SK-N-SH treated with all-trans-retinoic acid at 6 μM for 48 hours (cell line): ENCODE measurements at regions not wholly inside any gene's neighbourhood (a gene's known extent, or its start where the extent isn't known, plus 50 kb on each side); places are given as distances from the start of the nearest gene placed in this dataset.
A peak's percentile ranks its signal among the peaks of the same experiment; 100 is the strongest.

Source experiments
- ATAC-seq: fragments of 200-7000 bp; cut with Tn5 transposase; 3 replicates; pipeline ENCODE4 v1.9.1; 2020; ENCODE audit warnings: mild to moderate bottlenecking, moderate library complexity
- ARNTL ChIP-seq: fragments of 450-650 bp; formaldehyde crosslinking; IDR thresholded peaks from 2 replicates; pipeline ENCODE4 v1.5.0; 2020; ENCODE audit warnings: low read depth, mild to moderate bottlenecking, moderate library complexity, borderline replicate concordance
- BACH2 ChIP-seq: fragments of 250-450 bp; sonication (Bioruptor Pico); IDR thresholded peaks from 2 replicates; pipeline ENCODE4 v1.9.0; 2021; ENCODE audit warnings: mild to moderate bottlenecking, borderline replicate concordance
- CSDC2 ChIP-seq: fragments of 250-450 bp; sonication (Bioruptor Pico); IDR thresholded peaks from 2 replicates; pipeline ENCODE4 v1.5.0; 2020; ENCODE audit warnings: mild to moderate bottlenecking, moderate library complexity
- ESRRG ChIP-seq: fragments of 250-450 bp; sonication (Bioruptor Pico); IDR thresholded peaks from 2 replicates; pipeline ENCODE4 v1.6.1; 2021; ENCODE audit warnings: mild to moderate bottlenecking
- GLIS3 ChIP-seq: fragments of 250-450 bp; sonication (Bioruptor Pico); IDR thresholded peaks from 2 replicates; pipeline ENCODE4 v1.5.0; 2020; ENCODE audit warnings: mild to moderate bottlenecking, moderate library complexity
- OSR1 ChIP-seq: fragments of 250-450 bp; sonication (Bioruptor Pico); IDR thresholded peaks from 2 replicates; pipeline ENCODE4 v1.8.0; 2022; ENCODE audit warnings: moderate library complexity, mild to moderate bottlenecking, inconsistent platforms
- PPARA ChIP-seq: fragments of 250-450 bp; sonication (Bioruptor Pico); IDR thresholded peaks from 2 replicates; pipeline ENCODE4 v1.5.0; 2020; ENCODE audit warnings: mild to moderate bottlenecking, borderline replicate concordance
- RARB ChIP-seq: fragments of 250-450 bp; sonication (Bioruptor Pico); IDR thresholded peaks from 2 replicates; pipeline ENCODE4 v1.8.0; 2021; ENCODE audit warnings: mild to moderate bottlenecking, moderate library complexity
- SNAI2 ChIP-seq: fragments of 250-450 bp; sonication (Bioruptor Pico); IDR thresholded peaks from 2 replicates; pipeline ENCODE4 v1.5.0; 2020; ENCODE audit warnings: mild to moderate bottlenecking, moderate library complexity
- TCF4 ChIP-seq: fragments of 250-450 bp; sonication (Bioruptor Pico); IDR thresholded peaks from 2 replicates; pipeline ENCODE4 v1.8.0; 2021; ENCODE audit warnings: mild to moderate bottlenecking, moderate library complexity, borderline replicate concordance
- TOX ChIP-seq: fragments of 250-450 bp; sonication (Bioruptor Pico); IDR thresholded peaks from 2 replicates; pipeline ENCODE4 v1.8.0; 2021; ENCODE audit warnings: mild to moderate bottlenecking, moderate library complexity, borderline replicate concordance
- ZFP3 ChIP-seq: fragments of 250-450 bp; sonication (Bioruptor Pico); IDR thresholded peaks from 2 replicates; pipeline ENCODE4 v1.5.0; 2020; ENCODE audit warnings: mild to moderate bottlenecking, moderate library complexity
- ZFP30 ChIP-seq: fragments of 450-650 bp; formaldehyde crosslinking; IDR thresholded peaks from 2 replicates; pipeline ENCODE4 v1.5.0; 2022; ENCODE audit warnings: mild to moderate bottlenecking, moderate library complexity
- ZNF565 ChIP-seq: fragments of 450-650 bp; formaldehyde crosslinking; conservative IDR thresholded peaks from 2 replicates; pipeline ENCODE4 v1.5.0; 2020; ENCODE audit warnings: low read depth, mild to moderate bottlenecking, moderate library complexity
- ZNF70 ChIP-seq: fragments of 450-650 bp; formaldehyde crosslinking; IDR thresholded peaks from 2 replicates; pipeline ENCODE4 v1.5.0; 2020; ENCODE audit warnings: mild to moderate bottlenecking, moderate library complexity
- ZNF8 ChIP-seq: fragments of 450-650 bp; formaldehyde crosslinking; IDR thresholded peaks from 2 replicates; pipeline ENCODE4 v1.5.0; 2020; ENCODE audit warnings: mild to moderate bottlenecking, moderate library complexity
- TF ChIP-seq, protein P1 (sequence below): fragments of 250-450 bp; sonication (Bioruptor Pico); IDR thresholded peaks from 2 replicates; pipeline ENCODE4 v1.8.0; 2020; ENCODE audit warnings: mild to moderate bottlenecking, moderate library complexity, borderline replicate concordance
- TF ChIP-seq, protein P2 (sequence below): fragments of 250-450 bp; sonication (Bioruptor Pico); IDR thresholded peaks from 2 replicates; pipeline ENCODE4 v1.5.0; 2020; ENCODE audit warnings: mild to moderate bottlenecking, moderate library complexity
- TF ChIP-seq, protein P3 (sequence below): fragments of 250-450 bp; sonication (Bioruptor Pico); IDR thresholded peaks from 2 replicates; pipeline ENCODE4 v1.8.0; 2021; ENCODE audit warnings: low read depth, mild to moderate bottlenecking, moderate library complexity, borderline replicate concordance
- TF ChIP-seq, protein P4 (sequence below): fragments of 250-450 bp; sonication (Bioruptor Pico); IDR thresholded peaks from 2 replicates; pipeline ENCODE4 v1.5.1; 2021; ENCODE audit warnings: mild to moderate bottlenecking, moderate library complexity

DNA sequence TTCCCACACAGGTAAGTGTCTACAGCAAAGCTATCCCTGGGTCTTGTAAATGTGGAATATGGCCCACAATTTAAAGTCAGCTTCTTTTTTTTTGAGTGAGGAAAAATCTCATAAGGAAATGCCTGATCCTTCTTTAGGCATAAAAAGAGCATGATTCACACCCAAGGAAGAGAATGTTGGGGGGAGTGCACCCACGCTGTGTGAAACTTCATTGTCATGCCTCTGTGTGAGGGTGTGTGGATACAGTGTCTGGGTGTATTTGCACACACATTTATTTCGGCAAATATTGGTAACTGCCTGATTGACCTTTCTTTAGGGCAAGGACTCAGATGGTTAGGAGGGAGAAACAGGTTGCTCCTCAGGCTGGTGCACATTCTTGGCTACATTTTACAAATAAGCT lies 196.8 kb upstream of the STXBP6 start (continued):
- TF ChIP-seq, protein P1, sequence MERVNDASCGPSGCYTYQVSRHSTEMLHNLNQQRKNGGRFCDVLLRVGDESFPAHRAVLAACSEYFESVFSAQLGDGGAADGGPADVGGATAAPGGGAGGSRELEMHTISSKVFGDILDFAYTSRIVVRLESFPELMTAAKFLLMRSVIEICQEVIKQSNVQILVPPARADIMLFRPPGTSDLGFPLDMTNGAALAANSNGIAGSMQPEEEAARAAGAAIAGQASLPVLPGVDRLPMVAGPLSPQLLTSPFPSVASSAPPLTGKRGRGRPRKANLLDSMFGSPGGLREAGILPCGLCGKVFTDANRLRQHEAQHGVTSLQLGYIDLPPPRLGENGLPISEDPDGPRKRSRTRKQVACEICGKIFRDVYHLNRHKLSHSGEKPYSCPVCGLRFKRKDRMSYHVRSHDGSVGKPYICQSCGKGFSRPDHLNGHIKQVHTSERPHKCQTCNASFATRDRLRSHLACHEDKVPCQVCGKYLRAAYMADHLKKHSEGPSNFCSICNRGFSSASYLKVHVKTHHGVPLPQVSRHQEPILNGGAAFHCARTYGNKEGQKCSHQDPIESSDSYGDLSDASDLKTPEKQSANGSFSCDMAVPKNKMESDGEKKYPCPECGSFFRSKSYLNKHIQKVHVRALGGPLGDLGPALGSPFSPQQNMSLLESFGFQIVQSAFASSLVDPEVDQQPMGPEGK = no peak
- TF ChIP-seq ZNF8 (CRISPR knock-in tag) (no peak), ZNF70 (CRISPR knock-in tag) (no peak), ARNTL (CRISPR knock-in tag) (no peak), CSDC2 (CRISPR knock-in tag) (no peak)

DNA sequence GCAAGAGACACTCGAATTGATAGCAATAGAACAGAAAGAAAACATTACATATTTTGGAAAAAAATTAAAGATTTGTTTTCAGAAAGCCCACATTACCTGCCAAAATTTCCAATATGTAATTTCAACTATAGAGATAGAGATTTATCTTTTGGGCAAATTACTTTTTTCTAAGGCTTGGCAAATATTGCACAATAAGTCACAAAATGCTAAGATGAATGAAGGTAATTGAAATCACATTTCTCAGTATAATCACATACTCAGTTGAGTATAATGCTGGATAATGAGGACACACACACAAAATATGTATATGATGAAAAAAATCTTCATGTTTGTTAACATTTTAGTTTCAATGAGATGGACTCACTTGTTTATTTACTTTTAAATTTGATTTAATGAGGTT lies 189.2 kb upstream of the STXBP6 start:
- ATAC-seq = no peak
- TF ChIP-seq OSR1 (CRISPR knock-in tag) (no peak), GLIS3 (CRISPR knock-in tag) (no peak), ARNTL (CRISPR knock-in tag) (no peak), ZNF70 (CRISPR knock-in tag) (no peak), TCF4 (CRISPR knock-in tag) (no peak), ESRRG (CRISPR knock-in tag) (no peak)
- TF ChIP-seq, protein P1 = no peak

DNA sequence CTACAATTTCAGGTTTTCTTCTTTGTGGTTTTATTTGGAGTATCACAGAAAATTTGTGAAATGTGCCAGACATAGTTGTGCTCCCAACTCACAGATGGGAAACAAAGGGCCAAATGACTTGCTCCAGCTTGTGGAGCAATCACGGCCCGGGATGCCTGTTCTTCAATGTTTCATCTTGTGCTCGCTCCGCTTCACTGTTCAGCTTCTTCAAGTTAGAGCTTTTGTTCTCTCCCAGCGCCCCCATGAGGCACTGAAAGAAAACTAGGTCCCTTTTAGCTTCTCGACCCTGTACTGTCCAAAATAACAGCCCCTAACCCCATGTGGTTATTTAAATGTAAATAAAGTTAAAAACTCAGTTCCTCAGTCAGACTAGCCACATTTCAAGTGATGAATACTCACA lies 187.9 kb upstream of the STXBP6 start:
- TF ChIP-seq, protein P2, sequence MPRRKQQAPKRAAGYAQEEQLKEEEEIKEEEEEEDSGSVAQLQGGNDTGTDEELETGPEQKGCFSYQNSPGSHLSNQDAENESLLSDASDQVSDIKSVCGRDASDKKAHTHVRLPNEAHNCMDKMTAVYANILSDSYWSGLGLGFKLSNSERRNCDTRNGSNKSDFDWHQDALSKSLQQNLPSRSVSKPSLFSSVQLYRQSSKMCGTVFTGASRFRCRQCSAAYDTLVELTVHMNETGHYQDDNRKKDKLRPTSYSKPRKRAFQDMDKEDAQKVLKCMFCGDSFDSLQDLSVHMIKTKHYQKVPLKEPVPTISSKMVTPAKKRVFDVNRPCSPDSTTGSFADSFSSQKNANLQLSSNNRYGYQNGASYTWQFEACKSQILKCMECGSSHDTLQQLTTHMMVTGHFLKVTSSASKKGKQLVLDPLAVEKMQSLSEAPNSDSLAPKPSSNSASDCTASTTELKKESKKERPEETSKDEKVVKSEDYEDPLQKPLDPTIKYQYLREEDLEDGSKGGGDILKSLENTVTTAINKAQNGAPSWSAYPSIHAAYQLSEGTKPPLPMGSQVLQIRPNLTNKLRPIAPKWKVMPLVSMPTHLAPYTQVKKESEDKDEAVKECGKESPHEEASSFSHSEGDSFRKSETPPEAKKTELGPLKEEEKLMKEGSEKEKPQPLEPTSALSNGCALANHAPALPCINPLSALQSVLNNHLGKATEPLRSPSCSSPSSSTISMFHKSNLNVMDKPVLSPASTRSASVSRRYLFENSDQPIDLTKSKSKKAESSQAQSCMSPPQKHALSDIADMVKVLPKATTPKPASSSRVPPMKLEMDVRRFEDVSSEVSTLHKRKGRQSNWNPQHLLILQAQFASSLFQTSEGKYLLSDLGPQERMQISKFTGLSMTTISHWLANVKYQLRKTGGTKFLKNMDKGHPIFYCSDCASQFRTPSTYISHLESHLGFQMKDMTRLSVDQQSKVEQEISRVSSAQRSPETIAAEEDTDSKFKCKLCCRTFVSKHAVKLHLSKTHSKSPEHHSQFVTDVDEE (CRISPR knock-in tag) = no peak
- TF ChIP-seq TOX (CRISPR knock-in tag) (no peak), OSR1 (CRISPR knock-in tag) (no peak), CSDC2 (CRISPR knock-in tag) (no peak), ARNTL (CRISPR knock-in tag) (no peak), PPARA (CRISPR knock-in tag) (no peak), ZFP3 (CRISPR knock-in tag) (no peak), ZNF70 (CRISPR knock-in tag) (no peak)
- TF ChIP-seq, protein P3, sequence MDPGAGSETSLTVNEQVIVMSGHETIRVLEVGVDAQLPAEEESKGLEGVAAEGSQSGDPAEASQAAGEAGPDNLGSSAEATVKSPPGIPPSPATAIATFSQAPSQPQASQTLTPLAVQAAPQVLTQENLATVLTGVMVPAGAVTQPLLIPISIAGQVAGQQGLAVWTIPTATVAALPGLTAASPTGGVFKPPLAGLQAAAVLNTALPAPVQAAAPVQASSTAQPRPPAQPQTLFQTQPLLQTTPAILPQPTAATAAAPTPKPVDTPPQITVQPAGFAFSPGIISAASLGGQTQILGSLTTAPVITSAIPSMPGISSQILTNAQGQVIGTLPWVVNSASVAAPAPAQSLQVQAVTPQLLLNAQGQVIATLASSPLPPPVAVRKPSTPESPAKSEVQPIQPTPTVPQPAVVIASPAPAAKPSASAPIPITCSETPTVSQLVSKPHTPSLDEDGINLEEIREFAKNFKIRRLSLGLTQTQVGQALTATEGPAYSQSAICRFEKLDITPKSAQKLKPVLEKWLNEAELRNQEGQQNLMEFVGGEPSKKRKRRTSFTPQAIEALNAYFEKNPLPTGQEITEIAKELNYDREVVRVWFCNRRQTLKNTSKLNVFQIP (CRISPR knock-in tag) = no peak
- ATAC-seq = peak; percentile 45; the same call in 1 of the 3 replicates

DNA sequence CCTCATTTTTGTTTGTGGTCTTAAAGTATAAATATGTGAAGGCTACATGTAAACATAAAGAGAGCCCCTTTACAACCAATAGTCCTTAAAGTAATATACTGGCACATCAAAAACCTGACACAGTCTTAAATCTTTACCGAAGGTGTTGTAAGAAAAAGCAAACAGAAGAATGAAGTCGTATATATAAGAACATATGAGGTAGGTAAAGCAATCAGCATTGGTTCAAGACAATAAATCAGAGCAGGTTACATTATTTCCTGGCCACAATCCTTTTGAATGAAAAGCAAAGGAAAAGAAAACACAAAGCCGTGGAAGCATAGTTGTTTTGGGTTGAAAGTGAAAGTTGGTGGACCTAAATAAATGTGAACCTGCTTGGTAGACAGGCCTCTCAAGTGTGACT lies 183.7 kb upstream of the STXBP6 start:
- ATAC-seq = no peak
- no peak for TF ChIP-seq CSDC2 (CRISPR knock-in tag)
- TF ChIP-seq ZNF565 (CRISPR knock-in tag) = no peak
- TF ChIP-seq SNAI2 = no peak
- TF ChIP-seq RARB (CRISPR knock-in tag) = no peak
- TF ChIP-seq, protein P1 = no peak
- TF ChIP-seq, protein P3 (CRISPR knock-in tag) = no peak
- TF ChIP-seq TOX (CRISPR knock-in tag) = no peak
- no peak for TF ChIP-seq ZFP3 (CRISPR knock-in tag)
- TF ChIP-seq, protein P4, sequence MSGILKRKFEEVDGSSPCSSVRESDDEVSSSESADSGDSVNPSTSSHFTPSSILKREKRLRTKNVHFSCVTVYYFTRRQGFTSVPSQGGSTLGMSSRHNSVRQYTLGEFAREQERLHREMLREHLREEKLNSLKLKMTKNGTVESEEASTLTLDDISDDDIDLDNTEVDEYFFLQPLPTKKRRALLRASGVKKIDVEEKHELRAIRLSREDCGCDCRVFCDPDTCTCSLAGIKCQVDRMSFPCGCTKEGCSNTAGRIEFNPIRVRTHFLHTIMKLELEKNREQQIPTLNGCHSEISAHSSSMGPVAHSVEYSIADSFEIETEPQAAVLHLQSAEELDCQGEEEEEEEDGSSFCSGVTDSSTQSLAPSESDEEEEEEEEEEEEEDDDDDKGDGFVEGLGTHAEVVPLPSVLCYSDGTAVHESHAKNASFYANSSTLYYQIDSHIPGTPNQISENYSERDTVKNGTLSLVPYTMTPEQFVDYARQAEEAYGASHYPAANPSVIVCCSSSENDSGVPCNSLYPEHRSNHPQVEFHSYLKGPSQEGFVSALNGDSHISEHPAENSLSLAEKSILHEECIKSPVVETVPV = no peak
- no peak for TF ChIP-seq OSR1 (CRISPR knock-in tag)
- TF ChIP-seq ZNF70 (CRISPR knock-in tag) = no peak
- TF ChIP-seq BACH2 (CRISPR knock-in tag) = no peak
- no peak for TF ChIP-seq ZFP30
- no peak for TF ChIP-seq ESRRG (CRISPR knock-in tag)
- TF ChIP-seq GLIS3 (CRISPR knock-in tag) = no peak
